Endodermal cell (in vitro differentiated cells): ENCODE measurements at regions not wholly inside any gene's neighbourhood (a gene's known extent, or its start where the extent isn't known, plus 50 kb on each side); places are given as distances from the start of the nearest gene placed in this dataset.

Experiments
- DNase-seq: peaks from one replicate; pipeline ENCODE4 v3.0.0-alpha.2; 2017
- H3K27ac ChIP-seq: 2 replicates; pipeline ENCODE4 v1.5.1; 2013; ENCODE audit warnings: mild to moderate bottlenecking, low read depth, low read length, moderate library complexity
- H3K27me3 ChIP-seq: 2 replicates; pipeline ENCODE4 v1.6.1; 2013; ENCODE audit warnings: mild to moderate bottlenecking, low read length, moderate library complexity; ENCODE audit not compliant: insufficient read depth, control insufficient read depth, poor library complexity, severe bottlenecking
- H3K36me3 ChIP-seq: 2 replicates; pipeline ENCODE4 v1.7.0; 2013; ENCODE audit warnings: mild to moderate bottlenecking, low read length, moderate library complexity; ENCODE audit not compliant: control insufficient read depth, insufficient read depth
- H3K4me1 ChIP-seq: one replicate; pipeline ENCODE4 v1.7.0; 2013; ENCODE audit warnings: low read length; ENCODE audit not compliant: control insufficient read depth, insufficient read depth
- H3K4me3 ChIP-seq: 2 replicates; pipeline ENCODE4 v1.5.1; 2013; ENCODE audit warnings: mild to moderate bottlenecking, low read length, moderate library complexity
- H3K9ac ChIP-seq: 2 replicates; pipeline ENCODE4 v1.6.1; 2013; ENCODE audit warnings: mild to moderate bottlenecking, low read length, moderate library complexity; ENCODE audit not compliant: poor library complexity, severe bottlenecking; ENCODE audit errors: extremely low read depth
- H3K9me3 ChIP-seq: 2 replicates; pipeline ENCODE4 v1.6.1; 2013; ENCODE audit warnings: mild to moderate bottlenecking, low read length, moderate library complexity; ENCODE audit not compliant: control insufficient read depth
- H3K27ac Mint-ChIP-seq: 2 replicates; pipeline ENCODE4 v1.8.0; 2020; ENCODE audit warnings: mixed read lengths
- H3K27me3 Mint-ChIP-seq: 2 replicates; pipeline ENCODE4 v1.8.0; 2021; ENCODE audit warnings: mild to moderate bottlenecking, mixed read lengths; ENCODE audit not compliant: insufficient read depth
- H3K36me3 Mint-ChIP-seq: 2 replicates; pipeline ENCODE4 v1.8.0; 2020; ENCODE audit warnings: low read depth, mixed read lengths
- H3K4me1 Mint-ChIP-seq: 2 replicates; pipeline ENCODE4 v1.8.0; 2020; ENCODE audit warnings: mixed read lengths
- H3K4me3 Mint-ChIP-seq: 2 replicates; pipeline ENCODE4 v1.8.0; 2020; ENCODE audit warnings: mild to moderate bottlenecking, moderate library complexity, mixed read lengths
- H3K9me3 Mint-ChIP-seq: 2 replicates; pipeline ENCODE4 v1.8.0; 2020; ENCODE audit warnings: mild to moderate bottlenecking, mixed read lengths
- CTCF ChIP-seq: fragments of 200-600 bp; sonication (generic); conservative IDR thresholded peaks from 2 replicates; pipeline ENCODE4 v1.5.0; 2021; ENCODE audit warnings: antibody characterized with exemption, mild to moderate bottlenecking
- WGBS, 2 experiments: methylation state at CpG; one replicate each; pipeline versions ENCODE4 v1.1.5 to v1.1.7; 2013; ENCODE audit warnings: missing lambda C conversion rate in 2 of 2, mixed read lengths in 1 of 2; ENCODE audit not compliant: insufficient coverage in 1 of 2, insufficient read length in 1 of 2; 5-methylcytosine and 5-hydroxymethylcytosine counted together

GRCh38 chr17:53141731-53142130, 681.0 kb upstream of the KIF2B start:
- H3K36me3 ChIP-seq, result no peaks in the 10 kb centered on the region
- Mint-ChIP-seq H3K4me1 (peaks cover 32% of the 10 kb centered on the region), H3K36me3 (no peaks in the 10 kb centered on the region), H3K9me3 (no peaks in the 10 kb centered on the region), H3K27ac (no peak overlapping the region), H3K4me3 (no peak overlapping the region), H3K27me3 (peaks cover 2% of the 10 kb centered on the region)
- H3K27ac ChIP-seq, result no peak overlapping the region
- no peaks in the 10 kb centered on the region for H3K27me3 ChIP-seq
- peaks cover 14% of the 10 kb centered on the region for H3K4me1 ChIP-seq
- no peak overlapping the region for H3K9ac ChIP-seq
- H3K9me3 ChIP-seq, result no peaks in the 10 kb centered on the region
- DNase-seq, result peak; percentile 35
- no peak overlapping the region for H3K4me3 ChIP-seq
- TF ChIP-seq CTCF, result no peak
- WGBS, 2 experiments, result 86 to 88% methylated on average over 1 to 3 of the region's 3 CpGs

GRCh38 chr17:53141280-53141679, 681.4 kb upstream of the KIF2B start:
- H3K27me3 Mint-ChIP-seq, result peaks cover 2% of the 10 kb centered on the region
- Histone ChIP-seq H3K4me1 (peaks cover 14% of the 10 kb centered on the region), H3K4me3 (no peak overlapping the region), H3K9ac (no peak overlapping the region), H3K36me3 (no peaks in the 10 kb centered on the region), H3K27me3 (no peaks in the 10 kb centered on the region), H3K9me3 (no peaks in the 10 kb centered on the region), H3K27ac (no peak overlapping the region)
- H3K4me3 Mint-ChIP-seq, result no peak overlapping the region
- no peaks in the 10 kb centered on the region for H3K36me3 Mint-ChIP-seq
- TF ChIP-seq CTCF, result no peak
- no peak overlapping the region for H3K27ac Mint-ChIP-seq
- no peaks in the 10 kb centered on the region for H3K9me3 Mint-ChIP-seq
- no peak for DNase-seq
- peaks cover 34% of the 10 kb centered on the region for H3K4me1 Mint-ChIP-seq
- 57 to 61% methylated on average over 3 of the region's 3 CpGs for WGBS, 2 experiments

GRCh38 chr17:53137869-53138268, 684.9 kb upstream of the KIF2B start:
- Histone ChIP-seq H3K4me3 (no peak overlapping the region), H3K36me3 (no peaks in the 10 kb centered on the region), H3K27me3 (no peaks in the 10 kb centered on the region), H3K27ac (no peak overlapping the region), H3K9me3 (no peaks in the 10 kb centered on the region), H3K9ac (no peak overlapping the region), H3K4me1 (peaks cover 9% of the 10 kb centered on the region)
- H3K36me3 Mint-ChIP-seq, result no peaks in the 10 kb centered on the region
- TF ChIP-seq CTCF, result no peak
- peaks cover 2% of the 10 kb centered on the region for H3K27me3 Mint-ChIP-seq
- peaks cover 21% of the 10 kb centered on the region for H3K4me1 Mint-ChIP-seq
- H3K27ac Mint-ChIP-seq, result no peak overlapping the region
- DNase-seq, result no peak
- H3K9me3 Mint-ChIP-seq, result no peaks in the 10 kb centered on the region
- no peak overlapping the region for H3K4me3 Mint-ChIP-seq
